GM12874 (cell line): ENCODE measurements at regions not wholly inside any gene's neighbourhood (a gene's known extent, or its start where the extent isn't known, plus 50 kb on each side); places are given as distances from the start of the nearest gene placed in this dataset.

ENCODE experiments used
- CTCF ChIP-seq: IDR thresholded peaks from 2 replicates; pipeline ENCODE4 v1.5.1; 2011; ENCODE audit warnings: low read depth, mild to moderate bottlenecking, control low read depth, low read length, moderate library complexity; ENCODE audit not compliant: insufficient read depth

- no peak for TF ChIP-seq CTCF
Observed at GRCh38 chr20:60494476-60494875, 536.3 kb downstream of the CDH26 start.

- no peak for TF ChIP-seq CTCF
Observed at GRCh38 chr20:60497298-60498035, 539.2 kb downstream of the CDH26 start.

DNA sequence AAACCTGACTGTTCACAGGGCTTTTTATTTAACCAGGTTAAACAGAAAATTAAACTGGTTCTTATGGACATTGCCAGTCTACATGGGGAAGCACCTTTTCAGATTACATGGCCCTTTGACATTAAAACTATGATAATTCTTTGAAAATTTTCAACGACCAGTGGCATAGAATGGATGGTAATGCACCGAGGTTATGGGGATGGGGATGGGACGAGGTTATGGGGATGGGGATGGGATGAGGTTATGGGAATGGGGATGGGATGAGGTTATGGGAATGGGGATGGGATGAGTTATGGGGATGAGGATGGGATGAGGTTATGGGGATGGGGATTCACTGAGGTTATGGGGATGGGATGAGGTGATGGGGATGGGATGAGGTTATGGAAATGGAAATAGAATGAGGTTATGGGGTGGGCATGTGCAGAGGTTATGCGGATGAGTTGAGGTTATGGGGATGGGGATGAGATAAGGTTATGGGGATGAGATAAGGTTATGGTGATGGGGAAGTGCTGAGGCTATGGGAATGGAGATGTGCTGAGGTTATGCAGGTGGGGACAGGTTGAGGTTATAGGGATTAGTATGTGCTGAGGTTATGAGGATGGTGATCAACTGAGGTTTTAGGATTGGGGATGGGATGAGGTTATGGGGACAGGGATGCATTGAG, 541.9 kb downstream of the CDH26 start:
- no peak for TF ChIP-seq CTCF

GRCh38 chr20:60501048-60501447, 542.8 kb downstream of the CDH26 start:
- TF ChIP-seq CTCF = no peak

- TF ChIP-seq CTCF = no peak
Observed at GRCh38 chr20:60502881-60503280, 544.7 kb downstream of the CDH26 start.

GRCh38 chr20:60505423-60505822, 547.2 kb downstream of the CDH26 start:
- no peak for TF ChIP-seq CTCF

- TF ChIP-seq CTCF = no peak
Observed at GRCh38 chr20:60506061-60506460, 547.8 kb downstream of the CDH26 start.
